ENCODE measurements at regions not wholly inside any gene's neighbourhood (a gene's known extent, or its start where the extent isn't known, plus 50 kb on each side); places are given as distances from the start of the nearest gene placed in this dataset.

GRCh38 chr14:83974647-83975163, 1555.2 kb upstream of the FLRT2 start:
- TF ChIP-seq CTCF (IDR thresholded peaks at IDR 0.05; ENCODE audit: extremely low read depth in 1 of 2, insufficient read depth in 1 of 2, low read depth in 1 of 2, low read length in 2 of 2), result no peak
- no peak for TF ChIP-seq MAX (IDR thresholded peaks at IDR 0.05; ENCODE audit: insufficient read depth, insufficient read length)
